ENCODE measurements at regions not wholly inside any gene's neighbourhood (a gene's known extent, or its start where the extent isn't known, plus 50 kb on each side); places are given as distances from the start of the nearest gene placed in this dataset.

DNA sequence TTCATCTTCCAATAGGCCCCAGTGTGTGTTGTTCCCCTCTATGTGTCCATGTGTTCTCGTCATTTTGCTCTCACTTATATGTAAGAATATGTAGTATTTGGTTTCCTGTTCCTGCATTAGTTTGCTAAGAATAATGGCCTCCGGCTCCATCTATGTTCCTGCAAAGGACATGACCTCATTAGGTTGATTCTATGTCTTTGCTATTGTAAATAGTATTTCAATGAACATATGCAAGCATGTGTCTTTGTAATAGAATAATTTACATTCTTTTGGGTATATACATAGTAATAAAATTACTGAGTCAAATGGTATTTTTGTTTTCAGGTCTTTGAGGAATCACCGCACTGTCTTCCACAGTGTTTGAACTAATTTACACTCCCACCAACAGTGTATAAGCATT is 202.9 kb upstream of the KIRREL3 start:
- TF ChIP-seq, protein P1, sequence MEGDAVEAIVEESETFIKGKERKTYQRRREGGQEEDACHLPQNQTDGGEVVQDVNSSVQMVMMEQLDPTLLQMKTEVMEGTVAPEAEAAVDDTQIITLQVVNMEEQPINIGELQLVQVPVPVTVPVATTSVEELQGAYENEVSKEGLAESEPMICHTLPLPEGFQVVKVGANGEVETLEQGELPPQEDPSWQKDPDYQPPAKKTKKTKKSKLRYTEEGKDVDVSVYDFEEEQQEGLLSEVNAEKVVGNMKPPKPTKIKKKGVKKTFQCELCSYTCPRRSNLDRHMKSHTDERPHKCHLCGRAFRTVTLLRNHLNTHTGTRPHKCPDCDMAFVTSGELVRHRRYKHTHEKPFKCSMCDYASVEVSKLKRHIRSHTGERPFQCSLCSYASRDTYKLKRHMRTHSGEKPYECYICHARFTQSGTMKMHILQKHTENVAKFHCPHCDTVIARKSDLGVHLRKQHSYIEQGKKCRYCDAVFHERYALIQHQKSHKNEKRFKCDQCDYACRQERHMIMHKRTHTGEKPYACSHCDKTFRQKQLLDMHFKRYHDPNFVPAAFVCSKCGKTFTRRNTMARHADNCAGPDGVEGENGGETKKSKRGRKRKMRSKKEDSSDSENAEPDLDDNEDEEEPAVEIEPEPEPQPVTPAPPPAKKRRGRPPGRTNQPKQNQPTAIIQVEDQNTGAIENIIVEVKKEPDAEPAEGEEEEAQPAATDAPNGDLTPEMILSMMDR (conservative IDR thresholded peaks at IDR 0.05; ENCODE audit: low read length): no peak
- TF ChIP-seq EZH2phosphoT487 (IDR thresholded peaks at IDR 0.05; ENCODE audit: borderline replicate concordance, low read depth, low read length): no peak
